SK-N-SH treated with all-trans-retinoic acid at 6 μM for 48 hours (cell line): ENCODE measurements at regions not wholly inside any gene's neighbourhood (a gene's known extent, or its start where the extent isn't known, plus 50 kb on each side); places are given as distances from the start of the nearest gene placed in this dataset.

Experiments
- ATAC-seq: fragments of 200-7000 bp; cut with Tn5 transposase; 3 replicates; pipeline ENCODE4 v1.9.1; 2020; ENCODE audit warnings: mild to moderate bottlenecking, moderate library complexity
- ARNTL ChIP-seq: fragments of 450-650 bp; formaldehyde crosslinking; IDR thresholded peaks from 2 replicates; pipeline ENCODE4 v1.5.0; 2020; ENCODE audit warnings: low read depth, mild to moderate bottlenecking, moderate library complexity, borderline replicate concordance
- BACH2 ChIP-seq: fragments of 250-450 bp; sonication (Bioruptor Pico); IDR thresholded peaks from 2 replicates; pipeline ENCODE4 v1.9.0; 2021; ENCODE audit warnings: mild to moderate bottlenecking, borderline replicate concordance
- CREB5 ChIP-seq: fragments of 250-450 bp; sonication (Bioruptor Pico); IDR thresholded peaks from 2 replicates; pipeline ENCODE4 v1.5.1; 2020; ENCODE audit warnings: low read depth, mild to moderate bottlenecking, moderate library complexity
- CSDC2 ChIP-seq: fragments of 250-450 bp; sonication (Bioruptor Pico); IDR thresholded peaks from 2 replicates; pipeline ENCODE4 v1.5.0; 2020; ENCODE audit warnings: mild to moderate bottlenecking, moderate library complexity
- CSRNP3 ChIP-seq: fragments of 250-450 bp; sonication (Bioruptor Pico); IDR thresholded peaks from 2 replicates; pipeline ENCODE4 v1.5.1; 2021; ENCODE audit warnings: mild to moderate bottlenecking, moderate library complexity
- GLIS3 ChIP-seq: fragments of 250-450 bp; sonication (Bioruptor Pico); IDR thresholded peaks from 2 replicates; pipeline ENCODE4 v1.5.0; 2020; ENCODE audit warnings: mild to moderate bottlenecking, moderate library complexity
- ISL1 ChIP-seq: fragments of 250-450 bp; sonication (Bioruptor Pico); IDR thresholded peaks from 2 replicates; pipeline ENCODE4 v2.1.2; 2022; ENCODE audit warnings: mild to moderate bottlenecking, moderate library complexity
- OSR1 ChIP-seq: fragments of 250-450 bp; sonication (Bioruptor Pico); IDR thresholded peaks from 2 replicates; pipeline ENCODE4 v1.8.0; 2022; ENCODE audit warnings: moderate library complexity, mild to moderate bottlenecking, inconsistent platforms
- PATZ1 ChIP-seq: fragments of 250-450 bp; sonication (Bioruptor Pico); IDR thresholded peaks from 2 replicates; pipeline ENCODE4 v1.8.0; 2020; ENCODE audit warnings: mild to moderate bottlenecking, moderate library complexity, borderline replicate concordance
- PPARA ChIP-seq: fragments of 250-450 bp; sonication (Bioruptor Pico); IDR thresholded peaks from 2 replicates; pipeline ENCODE4 v1.5.0; 2020; ENCODE audit warnings: mild to moderate bottlenecking, borderline replicate concordance
- RARB ChIP-seq: fragments of 250-450 bp; sonication (Bioruptor Pico); IDR thresholded peaks from 2 replicates; pipeline ENCODE4 v1.8.0; 2021; ENCODE audit warnings: mild to moderate bottlenecking, moderate library complexity
- SNAI2 ChIP-seq: fragments of 250-450 bp; sonication (Bioruptor Pico); IDR thresholded peaks from 2 replicates; pipeline ENCODE4 v1.5.0; 2020; ENCODE audit warnings: mild to moderate bottlenecking, moderate library complexity
- TCF4 ChIP-seq: fragments of 250-450 bp; sonication (Bioruptor Pico); IDR thresholded peaks from 2 replicates; pipeline ENCODE4 v1.8.0; 2021; ENCODE audit warnings: mild to moderate bottlenecking, moderate library complexity, borderline replicate concordance
- TOX ChIP-seq: fragments of 250-450 bp; sonication (Bioruptor Pico); IDR thresholded peaks from 2 replicates; pipeline ENCODE4 v1.8.0; 2021; ENCODE audit warnings: mild to moderate bottlenecking, moderate library complexity, borderline replicate concordance
- TSHZ2 ChIP-seq: fragments of 250-450 bp; sonication (Bioruptor Pico); IDR thresholded peaks from 2 replicates; pipeline ENCODE4 v1.5.0; 2020; ENCODE audit warnings: mild to moderate bottlenecking, moderate library complexity
- ZC3H10 ChIP-seq: fragments of 250-450 bp; sonication (Bioruptor Pico); IDR thresholded peaks from 2 replicates; pipeline ENCODE4 v1.5.1; 2021; ENCODE audit warnings: mild to moderate bottlenecking, moderate library complexity
- ZFP3 ChIP-seq: fragments of 250-450 bp; sonication (Bioruptor Pico); IDR thresholded peaks from 2 replicates; pipeline ENCODE4 v1.5.0; 2020; ENCODE audit warnings: mild to moderate bottlenecking, moderate library complexity
- ZFP30 ChIP-seq: fragments of 450-650 bp; formaldehyde crosslinking; IDR thresholded peaks from 2 replicates; pipeline ENCODE4 v1.5.0; 2022; ENCODE audit warnings: mild to moderate bottlenecking, moderate library complexity
- ZNF565 ChIP-seq: fragments of 450-650 bp; formaldehyde crosslinking; conservative IDR thresholded peaks from 2 replicates; pipeline ENCODE4 v1.5.0; 2020; ENCODE audit warnings: low read depth, mild to moderate bottlenecking, moderate library complexity
- ZNF8 ChIP-seq: fragments of 450-650 bp; formaldehyde crosslinking; IDR thresholded peaks from 2 replicates; pipeline ENCODE4 v1.5.0; 2020; ENCODE audit warnings: mild to moderate bottlenecking, moderate library complexity

- no peak for ATAC-seq
- TF ChIP-seq ISL1 (CRISPR knock-in tag) (peak; percentile 91), CSRNP3 (CRISPR knock-in tag) (no peak), ARNTL (CRISPR knock-in tag) (no peak), SNAI2 (no peak)
Measured at GRCh38 chr7:28292834-28293526, 112.4 kb upstream of the JAZF1 start.

GRCh38 chr7:28293527-28293835 lies 112.9 kb upstream of the JAZF1 start:
- no peak for ATAC-seq
- TF ChIP-seq OSR1 (CRISPR knock-in tag): no peak
- no peak for TF ChIP-seq TOX (CRISPR knock-in tag)
- no peak for TF ChIP-seq ZFP30 (CRISPR knock-in tag)
- no peak for TF ChIP-seq ZNF565
- no peak for TF ChIP-seq CREB5 (CRISPR knock-in tag)
- no peak for TF ChIP-seq PATZ1 (CRISPR knock-in tag)
- TF ChIP-seq ZFP3 (CRISPR knock-in tag): no peak
- no peak for TF ChIP-seq TCF4
- TF ChIP-seq RARB (CRISPR knock-in tag): no peak
- no peak for TF ChIP-seq TSHZ2 (CRISPR knock-in tag)
- TF ChIP-seq SNAI2: no peak
- no peak for TF ChIP-seq ZNF8 (CRISPR knock-in tag)
- TF ChIP-seq, all 23 proteins: peak for 0

- ATAC-seq: peak; percentile 77
- TF ChIP-seq GLIS3 (CRISPR knock-in tag) (no peak), RARB (CRISPR knock-in tag) (no peak), ZFP3 (CRISPR knock-in tag) (no peak), SNAI2 (no peak), BACH2 (CRISPR knock-in tag) (no peak)
Measured at GRCh38 chr7:28296571-28297483, 115.5 kb upstream of the CREB5 start.

GRCh38 chr7:28297801-28298459 lies 114.4 kb upstream of the CREB5 start:
- no peak for ATAC-seq
- TF ChIP-seq ZFP3 (CRISPR knock-in tag) (no peak), PATZ1 (CRISPR knock-in tag) (no peak), ZFP30 (CRISPR knock-in tag) (no peak), CSDC2 (CRISPR knock-in tag) (no peak), RARB (CRISPR knock-in tag) (no peak), CSRNP3 (CRISPR knock-in tag) (no peak), ZNF565 (no peak), TOX (CRISPR knock-in tag) (no peak), BACH2 (CRISPR knock-in tag) (no peak), ZC3H10 (CRISPR knock-in tag) (no peak), TCF4 (no peak), OSR1 (CRISPR knock-in tag) (no peak), GLIS3 (CRISPR knock-in tag) (no peak), PPARA (CRISPR knock-in tag) (no peak)
